ENCODE measurements at regions not wholly inside any gene's neighbourhood (a gene's known extent, or its start where the extent isn't known, plus 50 kb on each side); places are given as distances from the start of the nearest gene placed in this dataset.

- no peak for TF ChIP-seq CTCF (conservative IDR thresholded peaks at IDR 0.05 in 1 of 2, IDR thresholded peaks at IDR 0.05 in 1 of 2; ENCODE audit: low read depth in 1 of 2, low read length in 2 of 2)
- H3K4me3 ChIP-seq (replicated peaks in 1 of 4; ENCODE audit: control extremely low read depth in 1 of 4, insufficient read depth in 1 of 4, low read depth in 3 of 4, low read length in 4 of 4) = no peak overlapping the region
Measured at GRCh38 chr6:111982681-111983080, 71.2 kb upstream of the CCN6 start.

GRCh38 chr6:111983193-111983592 lies 70.7 kb upstream of the CCN6 start:
- Histone ChIP-seq H3K4me2 (ENCODE audit: extremely low read depth, insufficient read depth, low read length) (no peak overlapping the region), H3K4me1 (ENCODE audit: control insufficient read depth, extremely low read depth, insufficient read depth, low read length) (peaks cover 19% of the 10 kb centered on the region), H3K9me3 (ENCODE audit: control insufficient read depth, insufficient read depth, low read depth, low read length) (no peaks in the 10 kb centered on the region), H3K27me3 (ENCODE audit: control insufficient read depth, insufficient read depth, low read length) (no peaks in the 10 kb centered on the region), H3K9ac (ENCODE audit: insufficient read depth, low read length) (no peak overlapping the region), H4K20me1 (ENCODE audit: control insufficient read depth, extremely low read depth, insufficient read depth, low read length) (no peaks in the 10 kb centered on the region), H3K27ac (ENCODE audit: insufficient read depth, low read length) (no peak overlapping the region), H2AFZ (ENCODE audit: low read length) (no peak overlapping the region), H3K36me3 (ENCODE audit: control insufficient read depth, insufficient read depth, low read length) (no peaks in the 10 kb centered on the region), H3K79me2 (ENCODE audit: control insufficient read depth, insufficient read depth, low read length) (no peaks in the 10 kb centered on the region), H3K4me3 (replicated peaks in 1 of 4; ENCODE audit: control extremely low read depth in 1 of 4, insufficient read depth in 1 of 4, low read depth in 3 of 4, low read length in 4 of 4) (no peak overlapping the region)
- no peak for DNase-seq (ENCODE audit: low read depth in 2 of 2)
- TF ChIP-seq EZH2 (IDR thresholded peaks at IDR 0.05; ENCODE audit: low read length, missing control alignments) (no peak), CTCF (conservative IDR thresholded peaks at IDR 0.05 in 1 of 2, IDR thresholded peaks at IDR 0.05 in 1 of 2; ENCODE audit: low read depth in 1 of 2, low read length in 2 of 2) (no peak)

More at GRCh38 chr6:111982681-111983080, 71.2 kb upstream of the CCN6 start:
- H3K27ac ChIP-seq (ENCODE audit: insufficient read depth, low read length) = no peak overlapping the region
- H3K9me3 ChIP-seq (ENCODE audit: control insufficient read depth, insufficient read depth, low read depth, low read length) = no peaks in the 10 kb centered on the region
- DNase-seq (ENCODE audit: low read depth in 2 of 2) = no peak
- no peak overlapping the region for H3K4me2 ChIP-seq (ENCODE audit: extremely low read depth, insufficient read depth, low read length)
- H3K9ac ChIP-seq (ENCODE audit: insufficient read depth, low read length) = no peak overlapping the region
- no peaks in the 10 kb centered on the region for H4K20me1 ChIP-seq (ENCODE audit: control insufficient read depth, extremely low read depth, insufficient read depth, low read length)
- H3K27me3 ChIP-seq (ENCODE audit: control insufficient read depth, insufficient read depth, low read length) = no peaks in the 10 kb centered on the region
- H3K79me2 ChIP-seq (ENCODE audit: control insufficient read depth, insufficient read depth, low read length) = no peaks in the 10 kb centered on the region
- H3K4me1 ChIP-seq (ENCODE audit: control insufficient read depth, extremely low read depth, insufficient read depth, low read length) = peaks cover 19% of the 10 kb centered on the region
- no peaks in the 10 kb centered on the region for H3K36me3 ChIP-seq (ENCODE audit: control insufficient read depth, insufficient read depth, low read length)
- no peak overlapping the region for H2AFZ ChIP-seq (ENCODE audit: low read length)

- Histone ChIP-seq H2AFZ (ENCODE audit: low read length) (no peak overlapping the region), H3K36me3 (ENCODE audit: control insufficient read depth, insufficient read depth, low read length) (no peaks in the 10 kb centered on the region), H3K9me3 (ENCODE audit: control insufficient read depth, insufficient read depth, low read depth, low read length) (no peaks in the 10 kb centered on the region), H3K9ac (ENCODE audit: insufficient read depth, low read length) (no peak overlapping the region), H3K4me1 (ENCODE audit: control insufficient read depth, extremely low read depth, insufficient read depth, low read length) (peaks cover 19% of the 10 kb centered on the region), H3K4me3 (replicated peaks in 1 of 4; ENCODE audit: control extremely low read depth in 1 of 4, insufficient read depth in 1 of 4, low read depth in 3 of 4, low read length in 4 of 4) (no peak overlapping the region), H3K27me3 (ENCODE audit: control insufficient read depth, insufficient read depth, low read length) (no peaks in the 10 kb centered on the region), H3K4me2 (ENCODE audit: extremely low read depth, insufficient read depth, low read length) (no peak overlapping the region), H4K20me1 (ENCODE audit: control insufficient read depth, extremely low read depth, insufficient read depth, low read length) (no peaks in the 10 kb centered on the region), H3K27ac (ENCODE audit: insufficient read depth, low read length) (no peak overlapping the region), H3K79me2 (ENCODE audit: control insufficient read depth, insufficient read depth, low read length) (no peaks in the 10 kb centered on the region)
- no peak for DNase-seq (ENCODE audit: low read depth in 2 of 2)
- TF ChIP-seq EZH2 (IDR thresholded peaks at IDR 0.05; ENCODE audit: low read length, missing control alignments) (no peak), CTCF (conservative IDR thresholded peaks at IDR 0.05 in 1 of 2, IDR thresholded peaks at IDR 0.05 in 1 of 2; ENCODE audit: low read depth in 1 of 2, low read length in 2 of 2) (no peak)
Measured at GRCh38 chr6:111984081-111984480, 69.8 kb upstream of the CCN6 start.

Measured in fibroblast of lung (primary cell).